HG02610 (cell line): ENCODE measurements at regions not wholly inside any gene's neighbourhood (a gene's known extent, or its start where the extent isn't known, plus 50 kb on each side); places are given as distances from the start of the nearest gene placed in this dataset.
"Not testable (repeated sequence)": the region's sequence is repeated elsewhere in the genome, so short reads cannot be mapped to it uniquely, and the experiment has no call there.

Source experiments
- ATAC-seq: cut with Tn5 transposase; IDR thresholded peaks from one replicate; pipeline ENCODE4 v1.9.1; 2021; ENCODE audit warnings: mild to moderate bottlenecking, moderate library complexity; ENCODE audit not compliant: unreplicated experiment

GRCh38 chr6:166705069-166705468 is 78.0 kb upstream of the RPS6KA2 start:
- ATAC-seq: no peak

DNA sequence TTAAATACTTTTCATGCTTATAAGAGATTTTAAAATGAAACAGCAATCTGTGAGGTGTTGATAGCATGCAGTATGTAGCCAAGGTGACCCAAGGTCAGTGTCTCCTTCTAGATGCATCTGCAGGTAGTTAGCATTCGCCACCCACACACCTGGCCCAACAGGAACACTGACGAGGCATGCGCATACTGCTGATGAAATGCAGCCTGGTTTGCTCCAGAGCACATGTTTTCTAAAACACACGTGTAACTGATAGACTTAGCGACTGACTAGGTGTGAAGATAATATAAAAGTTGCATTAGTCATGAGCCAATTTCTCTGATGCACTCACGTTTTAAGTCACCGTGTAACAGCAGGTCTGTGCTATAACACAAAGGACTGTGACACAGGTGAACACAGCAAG is 77.1 kb upstream of the RPS6KA2 start:
- no peak for ATAC-seq

GRCh38 chr6:166703149-166703710 is 76.2 kb upstream of the RPS6KA2 start:
- ATAC-seq: no peak

DNA sequence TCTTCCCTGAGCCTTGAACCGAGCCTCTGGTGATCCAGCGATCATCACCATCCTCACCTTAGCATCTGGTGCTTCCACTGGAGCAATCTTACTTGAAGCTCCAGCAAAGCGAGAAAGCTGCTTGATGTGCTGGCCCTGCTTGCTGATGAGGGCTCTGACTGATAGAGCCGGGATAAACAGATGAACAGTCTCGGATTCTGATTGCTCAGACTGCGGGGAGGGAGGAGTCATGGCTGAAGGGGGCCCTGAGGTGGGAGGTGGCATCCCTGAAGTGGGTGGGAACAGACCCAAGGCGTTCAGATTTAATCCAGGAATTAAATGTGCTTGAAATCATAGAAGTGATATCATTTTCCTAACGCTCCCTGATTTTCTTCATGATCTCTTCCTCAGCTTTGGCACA is 74.4 kb upstream of the RPS6KA2 start:
- not testable (repeated sequence) for ATAC-seq

DNA sequence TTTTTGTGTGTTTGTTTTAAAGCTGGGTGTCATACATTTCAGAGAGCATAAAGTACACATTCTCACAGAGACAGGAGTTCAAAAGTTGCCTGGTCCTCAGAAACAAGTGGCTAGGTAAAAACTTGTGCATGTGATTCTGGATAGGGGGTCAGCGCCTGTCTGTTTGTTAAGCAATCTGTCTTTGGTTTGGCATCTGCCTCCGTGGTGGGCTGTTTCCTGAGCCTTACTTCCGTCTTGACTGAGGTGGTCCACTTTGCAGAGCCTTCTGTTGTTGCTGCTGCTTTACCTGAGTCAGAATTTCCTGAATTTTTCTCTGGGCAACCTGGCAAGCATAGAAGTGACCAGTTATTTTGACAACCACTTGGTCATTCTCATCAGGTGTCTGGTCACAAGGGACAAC is 73.8 kb upstream of the RPS6KA2 start:
- ATAC-seq: not testable (repeated sequence)

- ATAC-seq: no peak
Measured at GRCh38 chr6:166697113-166697512, 70.1 kb upstream of the RPS6KA2 start.

- no peak for ATAC-seq
Measured at GRCh38 chr6:166693880-166694279, 66.8 kb upstream of the RPS6KA2 start.

DNA sequence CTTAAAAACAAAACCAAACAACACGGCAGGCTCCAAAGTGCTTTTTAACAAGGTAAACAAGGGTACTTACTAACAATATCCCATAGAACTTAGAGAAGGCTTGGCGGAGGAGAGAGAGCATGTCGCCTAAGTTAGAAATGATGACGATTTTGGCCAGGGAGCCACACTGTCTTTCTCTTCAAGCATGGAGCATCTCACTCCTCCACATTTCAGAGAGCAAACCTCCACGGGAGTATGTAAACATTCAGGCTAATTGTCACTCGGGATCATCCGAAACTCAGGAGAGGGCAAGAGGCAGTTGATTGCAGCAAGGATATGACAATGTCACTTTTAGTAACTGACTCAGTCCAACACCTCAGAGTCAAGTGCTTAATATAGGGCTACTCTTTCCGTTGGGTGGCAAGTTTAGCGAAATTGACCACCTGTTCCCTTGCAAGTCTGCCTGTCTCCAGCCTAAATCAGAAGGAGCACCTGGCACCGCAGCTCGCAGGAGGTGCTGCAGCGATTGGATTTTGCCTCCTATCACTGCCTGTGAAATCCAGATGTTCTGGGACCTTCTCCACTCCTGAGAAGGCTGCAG is 65.8 kb upstream of the RPS6KA2 start:
- ATAC-seq: no peak

- no peak for ATAC-seq
Measured at GRCh38 chr6:166691746-166692145, 64.7 kb upstream of the RPS6KA2 start.

DNA sequence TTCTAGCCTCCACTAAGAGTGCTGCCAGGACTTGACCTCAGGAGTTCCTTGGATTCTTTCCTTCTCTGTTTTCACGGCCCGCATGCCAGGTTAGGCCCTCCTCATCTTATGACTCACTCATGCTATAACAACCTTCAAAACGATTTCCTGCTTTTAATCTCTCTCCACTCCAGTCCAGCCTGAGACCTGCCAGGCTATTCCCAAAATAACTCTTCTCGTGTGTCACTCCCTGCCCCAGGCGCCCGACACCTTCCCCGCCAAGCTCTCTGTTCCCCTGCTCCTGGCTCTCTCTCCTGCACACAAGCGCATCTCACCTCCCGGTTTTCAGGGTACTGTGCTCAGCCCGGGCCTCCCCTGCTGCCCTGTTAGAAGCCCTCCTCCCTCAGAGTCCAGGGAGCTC is 64.1 kb upstream of the RPS6KA2 start:
- no peak for ATAC-seq

- ATAC-seq: no peak
Measured at GRCh38 chr6:166689687-166690086, 62.6 kb upstream of the RPS6KA2 start.

- no peak for ATAC-seq
Measured at GRCh38 chr6:166688901-166689300, 61.9 kb upstream of the RPS6KA2 start.

DNA sequence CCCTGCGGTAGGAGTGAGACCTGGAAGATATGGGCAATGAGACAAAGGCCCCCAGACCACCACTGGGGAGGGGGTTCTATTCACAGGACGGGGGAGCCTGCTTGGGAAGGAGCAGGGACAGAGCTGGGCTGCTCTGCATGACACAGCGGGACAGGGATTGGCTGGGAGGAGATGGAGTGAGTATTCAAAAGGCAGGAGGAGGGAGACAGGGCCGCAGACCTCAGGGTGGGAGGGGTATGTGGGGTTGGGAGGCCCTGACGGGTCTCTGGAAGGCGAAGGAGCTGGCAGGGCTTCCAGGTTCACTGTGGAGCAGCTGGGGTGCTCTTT is 60.8 kb upstream of the RPS6KA2 start:
- no peak for ATAC-seq

GRCh38 chr6:166687070-166687878 is 60.2 kb upstream of the RPS6KA2 start:
- ATAC-seq: no peak

GRCh38 chr6:166686317-166686716 is 59.3 kb upstream of the RPS6KA2 start:
- ATAC-seq: no peak

DNA sequence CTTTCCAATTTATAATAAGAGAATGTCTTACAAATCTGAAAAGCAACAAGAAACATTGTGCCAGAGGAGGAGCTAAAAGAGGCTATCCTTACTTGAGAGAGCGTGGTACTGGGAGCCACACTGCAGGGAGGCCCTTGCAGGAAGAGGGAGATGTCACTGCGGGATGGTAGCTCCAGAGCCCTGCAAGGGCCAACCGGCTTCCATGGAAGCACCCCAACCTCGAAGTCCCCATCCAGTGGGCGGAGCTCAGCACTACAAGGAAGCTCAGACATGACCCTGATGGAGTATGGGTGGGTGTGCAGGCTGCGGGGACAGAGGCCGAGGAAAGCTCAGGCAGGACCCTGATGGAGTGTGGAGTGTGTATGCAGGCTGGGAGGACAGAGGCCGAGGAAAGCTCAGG is 57.8 kb upstream of the RPS6KA2 start:
- no peak for ATAC-seq

DNA sequence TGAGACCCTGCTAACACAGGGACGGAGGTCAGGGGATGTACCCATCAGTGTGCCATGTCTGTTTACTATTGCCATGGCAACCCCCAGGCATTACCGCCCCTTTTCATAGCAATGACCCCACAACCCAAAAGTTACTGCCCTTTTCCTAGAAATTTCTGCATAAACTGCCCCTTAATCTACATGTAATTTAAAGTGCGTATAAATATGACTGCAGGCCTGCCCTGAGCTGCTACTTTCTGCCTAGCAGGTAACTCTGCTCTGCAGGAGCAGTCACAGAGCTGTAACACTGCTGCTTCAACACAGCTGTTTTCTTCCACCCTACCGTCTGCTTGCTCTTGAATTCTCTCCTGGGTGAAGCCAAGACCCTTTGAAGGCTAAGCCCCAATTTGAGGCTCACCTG is 57.1 kb upstream of the RPS6KA2 start:
- no peak for ATAC-seq

DNA sequence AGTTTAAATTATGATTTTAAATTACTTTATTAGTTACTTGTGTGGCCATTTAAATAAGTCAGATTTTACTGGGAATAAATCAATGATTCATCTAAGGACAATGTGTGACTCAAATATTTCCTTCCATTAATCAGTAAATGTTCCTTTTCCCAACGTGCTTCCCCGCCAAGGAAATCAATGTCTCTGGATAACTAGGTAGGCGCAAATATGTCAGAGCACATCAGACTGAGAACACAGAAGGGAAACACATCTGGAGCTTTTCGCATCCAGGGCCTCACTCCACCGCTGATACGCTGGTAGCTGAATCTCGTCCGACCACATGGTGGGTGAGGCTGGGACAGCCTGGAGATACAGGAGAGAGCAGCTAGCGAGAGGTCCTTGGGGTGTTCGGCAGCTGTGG is 56.4 kb upstream of the RPS6KA2 start:
- ATAC-seq: no peak

- ATAC-seq: no peak
Measured at GRCh38 chr6:166679566-166679965, 52.5 kb upstream of the RPS6KA2 start.

- no peak for ATAC-seq
Measured at GRCh38 chr6:166678426-166678825, 51.4 kb upstream of the RPS6KA2 start.

- ATAC-seq: no peak
Measured at GRCh38 chr6:166677941-166678340, 50.9 kb upstream of the RPS6KA2 start.
